ENCODE measurements at regions not wholly inside any gene's neighbourhood (a gene's known extent, or its start where the extent isn't known, plus 50 kb on each side); places are given as distances from the start of the nearest gene placed in this dataset.
"Not testable (repeated sequence)": the region's sequence is repeated elsewhere in the genome, so short reads cannot be mapped to it uniquely, and the experiment has no call there.

DNA sequence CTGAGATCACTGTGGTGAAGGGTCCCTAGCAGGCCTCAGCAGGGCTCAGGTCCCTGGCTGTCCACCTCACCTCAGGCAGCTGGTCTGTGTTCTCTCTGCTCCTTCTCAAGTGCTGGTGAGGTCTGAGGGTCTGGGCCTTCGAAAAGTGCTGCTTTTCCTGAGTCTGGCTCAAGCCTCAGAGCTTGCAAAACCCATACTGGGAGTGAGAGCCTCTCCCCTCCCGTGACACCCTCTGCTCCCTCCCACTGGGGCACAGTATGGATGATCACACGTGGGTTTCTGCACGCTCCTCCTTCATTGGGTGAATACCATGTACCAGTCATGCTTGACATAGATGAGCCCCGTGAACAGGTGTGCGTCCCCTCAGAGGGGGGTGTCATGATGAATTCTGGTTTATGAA lies 73.3 kb upstream of the WASF3 start:
- DNase-seq, result no peak

DNA sequence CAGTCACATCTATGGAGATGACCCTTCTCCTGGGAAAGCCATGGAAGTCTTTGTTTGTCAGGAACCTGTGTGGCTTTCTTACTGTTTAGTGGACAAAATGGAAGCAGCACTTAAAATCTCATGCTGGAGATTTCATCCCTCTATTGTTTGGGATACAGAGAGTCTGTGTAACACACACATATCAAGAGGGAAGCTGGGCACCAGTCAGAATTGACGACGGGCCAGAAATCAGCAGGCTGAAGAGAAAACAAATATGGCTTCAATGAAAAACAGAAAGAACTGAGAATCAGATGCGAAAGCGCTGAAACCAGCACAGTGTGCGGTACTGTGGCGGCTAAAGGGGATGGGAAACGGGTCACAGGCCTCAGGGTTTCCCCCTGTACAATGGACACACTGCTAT lies 72.2 kb upstream of the WASF3 start:
- DNase-seq, result no peak

DNA sequence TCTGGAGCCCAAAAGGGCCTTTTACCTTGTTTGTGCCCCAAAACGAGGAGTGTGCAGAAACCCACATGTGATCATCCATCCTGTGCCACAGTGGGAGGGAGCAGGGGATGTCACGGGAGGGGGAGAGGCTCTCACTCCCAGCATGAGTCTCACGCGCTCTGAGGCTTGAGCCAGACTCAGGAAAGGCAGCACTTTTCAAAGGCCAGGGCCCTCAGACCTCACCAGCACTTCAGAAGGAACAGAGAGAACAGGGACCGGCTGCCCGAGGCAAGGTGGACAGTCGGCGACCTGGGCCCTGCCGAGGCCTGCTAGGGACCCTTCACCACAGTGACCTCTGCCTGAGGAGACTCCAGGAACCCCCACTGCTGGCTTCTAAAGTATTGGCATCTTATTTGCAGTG lies 71.7 kb upstream of the WASF3 start:
- no peak for DNase-seq

DNA sequence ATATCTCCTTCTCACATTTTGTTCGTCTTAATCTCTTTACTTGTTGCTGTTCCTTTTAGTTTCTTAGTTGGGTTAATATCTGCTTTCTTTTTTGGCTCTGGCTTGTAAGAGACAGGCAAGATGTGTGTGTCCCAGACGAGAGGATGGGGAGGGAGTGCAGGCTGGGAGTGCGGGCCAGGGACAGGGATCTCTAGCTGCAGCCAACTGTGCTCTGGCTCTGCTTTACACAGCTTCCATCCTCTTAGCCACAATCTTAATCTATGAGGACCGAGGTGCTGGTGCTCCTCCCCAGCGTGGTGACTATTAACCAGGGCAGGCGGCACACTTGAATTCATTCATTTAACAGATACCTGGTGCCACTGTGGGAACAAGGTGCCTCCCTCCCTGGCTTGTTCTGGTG lies 70.9 kb upstream of the WASF3 start:
- no peak for DNase-seq

DNA sequence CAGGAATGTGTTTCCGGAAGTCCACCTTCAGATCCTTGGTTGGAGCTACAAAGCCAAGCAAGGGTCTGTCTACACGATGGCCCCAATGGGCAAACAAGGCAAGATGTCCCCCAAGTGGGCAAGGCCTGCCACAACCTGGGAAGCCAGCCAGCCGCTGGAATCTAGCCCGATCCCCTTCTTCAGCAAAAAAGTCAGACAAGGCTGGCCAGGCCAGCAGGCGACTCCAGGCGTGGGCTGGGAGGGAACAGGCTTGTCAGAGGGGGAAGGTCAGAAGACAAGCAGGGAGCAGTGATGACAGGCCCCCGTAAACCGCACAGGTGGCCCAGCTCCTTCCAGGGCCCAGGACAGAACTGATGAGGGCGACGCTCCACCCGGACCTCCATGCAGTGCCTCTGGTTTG lies 69.7 kb upstream of the WASF3 start:
- DNase-seq, result no peak

DNA sequence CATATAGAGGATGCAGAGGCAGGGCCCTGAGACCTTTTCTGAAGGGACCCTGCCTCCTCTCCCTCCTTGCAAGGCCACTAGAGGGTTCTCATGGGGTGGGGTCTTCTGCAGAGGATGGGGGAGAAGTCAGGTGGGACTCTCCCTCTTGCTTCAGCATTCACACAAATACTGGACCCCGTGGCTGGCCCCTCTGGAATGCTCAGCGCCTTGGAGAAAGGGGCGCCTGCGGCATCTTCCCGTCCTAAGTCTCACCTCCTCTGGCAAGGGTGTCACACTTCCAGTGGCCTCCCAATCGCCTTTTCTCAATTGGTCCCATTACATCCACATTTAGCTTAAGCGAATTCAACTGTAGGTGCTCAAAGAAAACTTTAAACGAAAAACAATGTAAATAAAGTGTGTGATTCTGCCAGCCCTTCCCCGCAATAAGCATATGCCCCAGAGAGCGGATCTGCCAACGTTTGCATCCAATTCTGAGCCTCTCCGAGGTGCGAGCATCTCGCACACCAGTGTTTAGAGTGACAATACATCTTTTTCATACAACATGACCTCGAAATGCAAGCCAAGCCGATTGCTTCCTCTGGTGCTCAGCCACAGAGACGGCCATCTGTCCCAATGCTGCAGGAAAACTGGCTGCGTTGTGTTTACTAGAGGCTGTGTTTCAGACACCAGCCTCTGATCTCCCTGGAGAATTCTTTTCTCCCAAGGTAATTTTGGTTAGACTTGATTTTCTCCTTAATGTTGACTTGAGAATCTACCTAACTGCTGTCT lies 69.1 kb upstream of the WASF3 start:
- no peak for DNase-seq

DNA sequence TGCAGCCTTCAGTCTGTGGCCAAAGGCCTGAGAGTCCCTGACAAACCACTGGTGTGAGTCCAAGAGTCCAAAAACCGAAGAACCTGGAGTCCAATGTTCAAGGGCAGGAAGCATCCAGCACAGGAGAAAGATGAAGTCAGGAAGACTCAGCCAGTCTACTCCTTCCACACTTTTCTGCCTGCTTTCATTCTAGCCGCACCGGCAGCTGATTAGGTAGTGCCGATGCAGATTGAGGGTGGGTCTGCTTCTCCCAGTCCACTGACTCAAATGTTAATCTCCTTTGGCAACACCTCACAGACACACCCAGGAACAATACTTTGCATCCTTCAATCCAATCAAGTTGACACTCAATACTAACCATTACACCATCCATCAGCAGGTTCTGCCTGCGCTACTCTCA lies 65.2 kb upstream of the WASF3 start:
- DNase-seq, result not testable (repeated sequence)

DNA sequence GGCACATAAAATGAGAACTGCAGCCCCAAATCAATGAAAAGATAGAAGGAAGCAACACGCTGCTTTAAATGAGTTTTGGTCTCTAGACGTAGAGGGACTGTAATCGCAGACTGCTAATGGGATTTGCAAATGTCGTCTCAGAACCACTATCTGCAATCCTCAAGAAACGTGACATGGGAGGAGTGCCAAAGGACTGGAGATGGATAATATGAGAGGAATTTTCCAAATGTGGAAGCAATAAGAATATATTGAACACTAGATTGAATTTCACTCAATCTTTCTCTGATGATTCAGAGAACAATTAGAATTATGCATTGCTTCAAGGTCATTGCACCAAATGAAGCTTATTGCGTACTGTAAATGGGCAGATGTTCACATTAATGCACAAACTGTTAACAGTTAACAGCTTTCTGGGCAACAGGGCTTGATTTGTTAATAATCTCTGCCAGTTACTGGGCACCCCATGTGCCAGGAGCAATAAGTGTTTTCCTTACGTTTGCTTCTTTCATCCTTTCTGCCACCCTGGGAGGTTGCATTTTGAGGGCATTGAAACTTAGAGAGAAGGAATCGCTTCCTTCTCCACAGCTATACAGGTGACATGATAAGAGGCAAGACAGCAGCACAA lies 62.8 kb upstream of the WASF3 start:
- DNase-seq, result no peak

DNA sequence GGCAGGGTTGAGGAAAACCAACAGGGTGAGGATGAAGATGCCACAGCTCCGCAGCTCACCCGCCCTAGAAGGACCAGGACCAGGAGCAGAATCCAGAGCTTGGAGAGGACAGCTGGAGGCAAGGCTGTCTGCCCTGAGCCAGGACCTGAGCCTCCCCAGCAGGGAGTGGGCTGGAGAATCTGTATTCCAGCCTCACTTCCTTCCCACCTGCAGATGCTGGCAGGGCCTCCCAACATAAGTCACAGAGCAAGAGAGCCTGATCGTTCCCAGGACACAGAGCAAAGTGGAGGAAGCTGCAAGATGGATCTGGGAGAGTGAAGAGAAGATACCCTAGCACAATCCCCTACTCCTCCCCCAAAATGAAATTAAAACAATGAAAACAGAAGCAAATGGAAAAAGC lies 61.7 kb upstream of the WASF3 start:
- DNase-seq, result no peak

DNA sequence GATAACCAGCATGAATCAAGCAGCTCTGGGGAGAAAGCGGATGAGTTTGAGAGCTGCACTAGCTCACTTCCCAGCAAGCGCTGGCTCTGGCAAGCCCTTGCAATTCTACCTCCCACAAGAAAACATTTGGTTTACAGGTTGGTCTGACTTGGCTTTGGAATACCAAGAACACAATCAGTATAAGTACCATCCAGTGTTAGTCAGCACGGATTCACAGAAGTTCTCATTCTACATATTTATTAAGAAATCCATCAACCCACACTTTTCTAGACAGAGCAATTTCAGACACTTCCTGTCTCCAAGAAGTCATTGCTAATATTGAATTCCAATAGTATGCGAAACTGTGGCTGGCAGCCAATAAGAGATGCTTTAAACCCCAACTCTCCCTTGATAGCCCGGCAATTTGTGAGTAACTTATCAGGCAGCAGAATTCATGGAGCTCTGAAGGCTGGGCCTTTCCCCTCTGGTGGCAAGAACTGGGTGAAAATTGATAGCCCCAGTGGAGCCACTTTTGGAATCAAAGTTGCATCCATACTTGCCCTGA lies 59.4 kb upstream of the WASF3 start:
- no peak for DNase-seq

DNA sequence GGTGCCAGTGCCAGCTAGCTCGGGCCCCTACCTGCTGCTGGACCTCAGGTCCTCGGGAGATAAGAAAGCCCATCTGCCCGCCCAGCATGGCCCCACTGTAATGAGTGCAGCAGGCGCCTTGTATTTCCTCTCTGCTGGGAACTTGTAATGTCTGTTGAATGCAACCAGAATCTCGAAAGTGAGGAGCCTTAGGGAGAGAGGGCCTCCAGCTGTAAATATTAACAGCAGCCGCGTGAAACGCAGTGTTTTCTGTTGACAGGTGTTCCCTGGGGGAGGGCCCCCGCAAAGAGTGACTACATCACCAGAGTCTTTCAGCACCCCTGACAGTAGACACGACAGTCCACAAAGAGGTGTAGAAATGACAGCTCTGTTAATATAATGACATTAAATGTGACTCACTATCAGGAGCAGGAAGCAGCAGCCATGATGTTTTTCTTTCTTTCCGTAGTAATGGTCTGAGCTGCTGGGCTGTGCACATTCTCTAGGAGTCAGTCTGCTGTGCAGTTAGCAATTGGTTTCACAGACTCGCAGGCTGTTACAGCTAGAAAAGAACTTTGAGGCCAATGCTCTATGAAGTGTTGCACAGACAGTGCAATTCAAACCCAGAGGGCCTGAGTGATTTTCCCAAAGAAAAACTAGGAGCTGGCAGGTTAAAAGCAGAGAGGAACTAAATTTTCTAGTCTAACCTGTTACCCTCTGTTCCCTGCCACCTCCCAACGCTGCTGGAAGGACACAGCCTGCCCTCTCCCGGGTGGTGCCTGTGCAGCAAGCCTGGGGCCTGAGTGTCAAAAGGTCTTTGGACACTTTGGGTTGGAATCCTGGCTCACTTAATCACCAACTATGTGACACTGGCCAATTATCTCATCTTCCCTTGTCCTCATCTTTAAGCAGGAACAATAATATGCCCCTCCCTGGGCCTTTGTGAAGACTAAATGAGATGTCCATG lies 58.6 kb upstream of the WASF3 start:
- no peak for DNase-seq

DNA sequence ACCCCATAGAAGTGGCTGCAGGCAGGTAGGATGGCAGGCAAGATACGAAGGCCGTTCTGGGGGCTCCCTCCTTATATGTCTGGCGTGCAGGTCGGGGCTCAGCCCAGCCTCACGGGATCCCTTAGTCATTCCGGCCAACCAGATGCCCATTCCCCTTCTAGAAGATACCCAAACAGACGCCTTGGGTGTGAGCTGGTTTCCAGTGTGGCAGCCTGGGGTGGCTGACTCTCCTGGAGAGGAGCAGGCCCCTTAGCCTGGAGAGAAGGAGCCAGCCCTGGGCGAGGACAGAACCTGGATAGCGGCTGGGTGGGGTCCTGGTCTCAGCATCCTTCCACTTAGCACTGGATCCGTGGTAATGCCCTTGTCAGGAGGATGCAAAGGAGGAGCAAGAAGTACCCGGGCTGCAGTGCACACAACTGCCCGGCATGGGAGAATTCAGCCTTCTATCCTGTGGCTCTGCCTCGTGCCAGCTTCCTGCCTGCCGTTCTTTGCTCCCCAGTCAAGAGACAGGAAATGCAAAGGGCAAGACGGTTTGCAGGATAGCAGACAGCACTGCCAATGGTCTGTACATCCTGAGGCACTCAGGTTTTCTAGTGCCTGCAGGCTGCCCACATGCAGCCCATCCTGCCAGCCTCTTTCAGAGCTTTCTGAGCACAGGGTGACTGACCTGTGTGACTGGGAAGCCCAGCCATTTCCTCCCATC lies 56.7 kb upstream of the WASF3 start:
- DNase-seq, result no peak

DNA sequence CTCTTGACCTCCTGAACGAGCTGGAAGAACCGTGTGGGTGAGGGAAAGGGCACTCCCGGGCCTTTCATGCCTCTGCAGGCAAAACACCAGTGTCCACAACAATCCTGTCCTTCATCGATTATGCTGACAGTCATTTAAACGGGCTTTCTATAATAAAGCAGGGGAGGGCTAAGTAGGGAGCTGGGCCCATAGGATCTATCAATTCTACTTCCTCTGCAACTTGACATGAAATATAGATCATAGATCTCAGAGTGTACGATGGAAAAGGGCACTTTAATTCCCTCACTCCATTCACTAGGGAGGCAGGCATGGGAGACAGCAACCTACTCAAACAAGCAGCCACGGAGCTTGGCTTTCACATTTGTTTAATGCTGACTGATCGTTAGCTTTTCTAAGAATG lies 55.8 kb upstream of the WASF3 start:
- DNase-seq, result no peak

DNA sequence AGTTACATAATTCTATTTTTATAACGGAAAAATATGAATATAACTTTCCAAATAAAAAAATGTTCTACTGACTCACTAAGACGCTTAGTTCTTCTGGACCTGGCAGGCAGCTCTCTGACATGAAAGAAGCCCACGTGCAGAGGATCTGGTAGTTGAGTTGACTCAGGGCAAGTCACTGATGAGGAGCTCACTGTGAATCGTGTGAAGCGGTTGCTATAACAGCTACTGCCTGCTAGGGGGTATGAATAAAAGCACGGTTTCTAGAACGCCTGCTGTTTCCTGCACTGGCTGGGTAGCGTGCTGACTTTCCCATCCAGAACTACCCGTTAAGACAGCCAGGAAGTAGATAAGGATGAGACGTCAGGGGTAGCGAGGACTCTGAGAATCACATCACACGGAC lies 54.7 kb upstream of the WASF3 start:
- DNase-seq, result no peak

DNA sequence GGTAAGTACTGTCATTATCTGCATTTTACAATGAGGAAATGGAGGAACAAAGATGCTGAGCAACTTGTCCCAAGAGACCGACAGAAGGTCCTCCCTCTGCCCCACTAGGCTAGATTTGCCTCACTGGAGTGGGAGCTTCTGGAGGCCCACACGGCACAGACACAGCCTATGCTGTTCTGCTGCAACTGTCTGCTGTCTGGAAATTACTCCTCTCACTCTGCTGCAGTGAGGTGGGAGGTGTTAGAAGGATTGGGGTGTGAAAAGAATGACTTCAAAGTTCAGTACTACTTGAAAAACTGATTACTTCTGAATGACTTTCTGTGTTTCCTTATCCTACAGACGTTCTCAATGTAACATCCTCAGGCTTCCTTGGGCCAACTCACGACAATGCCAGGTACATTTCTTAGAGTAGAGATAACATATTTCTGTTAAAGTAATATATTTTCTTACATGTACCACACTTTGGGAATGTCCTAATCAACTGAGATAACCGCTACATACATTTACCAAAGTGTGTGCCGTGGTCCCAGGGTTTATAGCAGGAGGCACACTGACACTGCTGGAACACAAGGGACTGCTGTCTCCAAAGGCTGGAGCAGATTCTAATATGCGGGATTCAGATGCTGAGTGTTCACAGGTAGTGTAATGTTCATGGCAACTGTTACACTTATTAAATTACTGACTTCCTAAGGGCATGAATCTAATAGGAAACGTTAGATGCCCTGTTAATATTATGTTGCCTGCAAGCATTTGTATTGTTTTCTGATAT lies 53.5 kb upstream of the WASF3 start:
- no peak for DNase-seq
